Psoas muscle (tissue), 7 donors: ENCODE measurements at regions not wholly inside any gene's neighbourhood (a gene's known extent, or its start where the extent isn't known, plus 50 kb on each side); places are given as distances from the start of the nearest gene placed in this dataset.

Experiments
- ATAC-seq, 4 donors: fragments of 200-7000 bp; cut with Tn5 transposase; one replicate each; pipeline ENCODE4 v1.9.1; 2020; ENCODE audit warnings: moderate library complexity in 3 of 4, mild to moderate bottlenecking in 2 of 4
- DNase-seq, 2 donors: peaks; one replicate each; pipeline ENCODE4 v3.0.0-alpha.2; 2020
- H3K27ac ChIP-seq: fragments of 200-600 bp; one replicate; pipeline ENCODE4 v1.8.0; 2022
- H3K27me3 ChIP-seq, 3 donors: fragments of 200-600 bp in 1 of 3; one replicate each; pipeline versions ENCODE4 v1.6.1 to v1.8.0; 2013 to 2022; ENCODE audit warnings: low read length in 2 of 3, mild to moderate bottlenecking in 2 of 3, moderate library complexity in 1 of 3; ENCODE audit not compliant: insufficient read depth in 3 of 3
- H3K36me3 ChIP-seq, 2 donors: fragments of 200-600 bp in 1 of 2; one replicate each; pipeline versions ENCODE4 v1.6.1 to v1.8.0; 2013 to 2022; ENCODE audit warnings: low read depth in 1 of 2, mild to moderate bottlenecking in 1 of 2, moderate library complexity in 1 of 2; ENCODE audit not compliant: insufficient read depth in 1 of 2
- H3K4me1 ChIP-seq: fragments of 200-600 bp; one replicate; pipeline ENCODE4 v1.8.0; 2022
- H3K4me3 ChIP-seq: fragments of 200-600 bp; one replicate; pipeline ENCODE4 v1.8.0; 2022; ENCODE audit warnings: mild to moderate bottlenecking
- H3K9me3 ChIP-seq: fragments of 200-600 bp; one replicate; pipeline ENCODE4 v1.8.0; 2022
- CTCF ChIP-seq: fragments of 200-600 bp; IDR thresholded peaks from one replicate; pipeline ENCODE4 v1.8.0; 2022; ENCODE audit warnings: antibody characterized with exemption
- WGBS, 3 donors: extraction: QIAGEN DNeasy Blood & Tissue Kit; methylation state at CpG; one replicate each; pipeline versions ENCODE4 v1.1.6 to v1.1.7; 2013; 5-methylcytosine and 5-hydroxymethylcytosine counted together
- intact Hi-C, 2 donors: fragments of 100-400 bp; cut with DNase I; formaldehyde crosslinking; loops; one replicate each; pipeline versions ENCODE4 v1.11.0 to v1.14.2; 2022
- donor health status: healthy with polysubstance abuse.
- donor health status: DM: no; HTN: no; CAD: no; lungs with moderate emphysema.
- donor health status: Bipolar disorder and iron deficiency.
- donor health status: healthy.
- donor health status: DM: yes; HTN: yes; CAD: no.
- donor health status: DM: no; HTN: no; CAD: no.
- donor health status: DM: yes; HTN: yes; CAD: no.

- H3K4me1 ChIP-seq, result no peaks in the 10 kb centered on the region
- H3K27me3 ChIP-seq, result peaks cover 0 to 8% (median 3%) of the 10 kb centered on the region in 3 donors
- DNase-seq, result no peak
- H3K27ac ChIP-seq, result no peak overlapping the region
- TF ChIP-seq CTCF, result no peak
- H3K4me3 ChIP-seq, result no peak overlapping the region
- H3K36me3 ChIP-seq, result no peaks in the 10 kb centered on the region
- no peak for ATAC-seq
- H3K9me3 ChIP-seq, result no peaks in the 10 kb centered on the region
- intact Hi-C loops, result no loop called here
- WGBS, 3 donors, result 74 to 79% (median 75%) methylated on average over 9 of the region's 9 CpGs
Measured at GRCh38 chr11:134667505-134667904, 255.5 kb upstream of the B3GAT1 start.

GRCh38 chr11:134667175-134667500 is 255.1 kb upstream of the B3GAT1 start:
- H3K36me3 ChIP-seq, result no peaks in the 10 kb centered on the region
- DNase-seq, result no peak
- intact Hi-C loops, result no loop called here

GRCh38 chr11:134666273-134667174 is 254.5 kb upstream of the B3GAT1 start:
- 76% methylated on average over 13 of the region's 13 CpGs for WGBS, 3 donors
- no peaks in the 10 kb centered on the region for H3K9me3 ChIP-seq
- DNase-seq, result no peak
- H3K4me3 ChIP-seq, result no peak overlapping the region
- peaks cover 0 to 7% (median 3%) of the 10 kb centered on the region in 3 donors for H3K27me3 ChIP-seq
- intact Hi-C loops, result no loop called here
- ATAC-seq, result no peak
- TF ChIP-seq CTCF, result no peak
- H3K4me1 ChIP-seq, result no peaks in the 10 kb centered on the region
- H3K36me3 ChIP-seq, result no peaks in the 10 kb centered on the region
- no peak overlapping the region for H3K27ac ChIP-seq

More at GRCh38 chr11:134667175-134667500, 255.1 kb upstream of the B3GAT1 start:
- no peak for TF ChIP-seq CTCF
- Histone ChIP-seq H3K9me3 (no peaks in the 10 kb centered on the region), H3K4me1 (no peaks in the 10 kb centered on the region), H3K4me3 (no peak overlapping the region), H3K27me3 (peaks cover 0 to 8% (median 3%) of the 10 kb centered on the region in 3 donors), H3K27ac (no peak overlapping the region)
- no peak for ATAC-seq
- WGBS, 3 donors, result 36 to 54% (median 43%) methylated on average over 4 of the region's 4 CpGs

- TF ChIP-seq CTCF, result no peak
- peaks cover 0 to 4% (median 3%) of the 10 kb centered on the region in 3 donors for H3K27me3 ChIP-seq
- ATAC-seq (no peak), DNase-seq (no peak)
- no peaks in the 10 kb centered on the region for H3K4me1 ChIP-seq
- H3K27ac ChIP-seq, result no peak overlapping the region
- intact Hi-C loops, result no loop called here
- no peak overlapping the region for H3K4me3 ChIP-seq
- H3K36me3 ChIP-seq, result no peaks in the 10 kb centered on the region
- 85 to 87% (median 86%) methylated on average over 19 of the region's 19 CpGs for WGBS, 3 donors
- H3K9me3 ChIP-seq, result no peaks in the 10 kb centered on the region
Measured at GRCh38 chr11:134665571-134666270, 253.7 kb upstream of the B3GAT1 start.
